Activated naive CD4-positive, alpha-beta T cell treated with anti-CD3 and anti-CD28 coated beads for 36 hours (primary cell): ENCODE measurements at regions not wholly inside any gene's neighbourhood (a gene's known extent, or its start where the extent isn't known, plus 50 kb on each side); places are given as distances from the start of the nearest gene placed in this dataset.

Source experiments
- CTCF ChIA-PET: fragments of 350-600 bp; sonication (Branson Sonifier 250); formaldehyde crosslinking; loops from one replicate; lab custom pipeline; 2021; ENCODE audit warnings: antibody characterized with exemption; lab: Charles Lee
- DNase-seq: peaks from one replicate; pipeline ENCODE4 v3.0.0-alpha.2; 2020
- H3K27ac Mint-ChIP-seq: one replicate; pipeline ENCODE4 v1.8.0; 2021; ENCODE audit warnings: mild to moderate bottlenecking, mixed read lengths
- H3K27me3 Mint-ChIP-seq: one replicate; pipeline ENCODE4 v1.8.0; 2021; ENCODE audit warnings: low read depth, mixed read lengths
- H3K36me3 Mint-ChIP-seq: one replicate; pipeline ENCODE4 v1.8.0; 2021; ENCODE audit warnings: low read depth, mixed read lengths
- H3K4me1 Mint-ChIP-seq: one replicate; pipeline ENCODE4 v1.8.0; 2021; ENCODE audit warnings: low read depth, mixed read lengths
- H3K4me3 Mint-ChIP-seq: one replicate; pipeline ENCODE4 v1.8.0; 2021; ENCODE audit warnings: mild to moderate bottlenecking, moderate library complexity, mixed read lengths
- H3K9me3 Mint-ChIP-seq: one replicate; pipeline ENCODE4 v1.8.0; 2021; ENCODE audit warnings: mixed read lengths
- intact Hi-C: fragments of 100-400 bp; cut with micrococcal nuclease; formaldehyde crosslinking; loops from one replicate; pipeline ENCODE4 v1.15.1; 2023

DNA sequence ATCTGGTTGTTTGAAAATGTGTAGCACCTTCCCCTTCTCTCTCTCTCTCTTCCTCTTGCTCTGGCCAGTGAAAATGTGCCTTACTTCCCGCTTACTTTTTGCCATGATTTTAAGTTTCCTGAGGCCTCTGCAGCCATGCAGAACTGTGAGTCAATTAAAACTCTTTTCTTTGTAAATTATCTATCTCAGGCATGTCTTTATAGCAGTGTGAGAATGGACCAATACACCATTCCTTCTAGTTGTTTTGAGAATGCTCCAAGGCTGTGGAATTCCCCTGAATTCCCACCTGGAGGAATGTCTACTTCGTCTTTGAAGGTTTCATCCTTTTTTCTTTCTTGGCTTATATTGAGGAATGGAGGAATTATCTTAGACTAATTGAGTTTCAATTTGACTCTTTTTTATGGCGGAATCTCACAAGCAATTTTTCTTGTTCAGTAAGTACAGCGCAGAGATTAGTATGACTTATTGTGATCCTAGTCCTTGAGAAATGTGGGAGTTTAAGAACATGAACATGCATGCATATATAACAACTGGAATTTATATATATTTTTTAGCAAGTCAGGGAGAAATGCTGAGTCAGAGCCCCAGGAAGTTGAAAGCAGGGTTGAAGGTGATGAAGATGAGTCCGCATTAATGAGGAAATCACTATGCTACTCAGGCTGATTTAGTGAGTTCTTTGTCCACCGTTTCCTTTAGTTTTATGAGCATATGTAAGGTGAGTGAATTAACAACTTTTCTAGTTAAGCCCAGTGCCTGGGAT lies 488.1 kb upstream of the ADAMTS16 start:
- CTCF ChIA-PET, result no interaction called here
- H3K36me3 Mint-ChIP-seq, result no peaks in the 10 kb centered on the region
- H3K9me3 Mint-ChIP-seq, result no peaks in the 10 kb centered on the region
- no peak for DNase-seq
- intact Hi-C loops, result no loop called here
- H3K4me3 Mint-ChIP-seq, result no peak overlapping the region
- no peaks in the 10 kb centered on the region for H3K27me3 Mint-ChIP-seq
- H3K27ac Mint-ChIP-seq, result no peak overlapping the region
- no peaks in the 10 kb centered on the region for H3K4me1 Mint-ChIP-seq

DNA sequence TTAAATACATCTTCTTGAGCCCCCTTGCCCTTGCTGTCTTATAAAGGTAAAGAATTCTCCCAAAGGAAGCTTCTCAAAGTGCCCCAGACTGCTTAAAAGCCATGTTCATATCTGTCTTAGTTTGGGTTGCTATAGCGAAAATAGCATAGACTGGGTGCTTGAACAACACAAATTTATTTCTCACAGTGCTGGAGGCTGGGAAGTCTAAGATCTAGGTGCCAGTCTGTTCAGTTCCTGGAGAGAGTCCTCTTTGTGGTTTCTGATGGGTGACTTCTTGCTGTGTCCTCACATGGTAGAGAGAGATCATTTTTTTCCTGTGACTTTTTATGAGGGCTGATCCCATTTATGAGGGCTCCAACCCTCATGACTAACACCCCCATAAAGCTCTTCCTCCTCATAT lies 486.7 kb upstream of the ADAMTS16 start:
- Mint-ChIP-seq H3K4me1 (no peaks in the 10 kb centered on the region), H3K9me3 (no peaks in the 10 kb centered on the region), H3K4me3 (no peak overlapping the region), H3K36me3 (no peaks in the 10 kb centered on the region), H3K27ac (no peak overlapping the region), H3K27me3 (no peaks in the 10 kb centered on the region)
- CTCF ChIA-PET, result interaction anchor here (0.6 kb wide), 1 partner anchor 490 kb away, joined by 3 read pairs; no protein-coding TSS in a partner anchor
- intact Hi-C loops, result no loop called here
- no peak for DNase-seq

DNA sequence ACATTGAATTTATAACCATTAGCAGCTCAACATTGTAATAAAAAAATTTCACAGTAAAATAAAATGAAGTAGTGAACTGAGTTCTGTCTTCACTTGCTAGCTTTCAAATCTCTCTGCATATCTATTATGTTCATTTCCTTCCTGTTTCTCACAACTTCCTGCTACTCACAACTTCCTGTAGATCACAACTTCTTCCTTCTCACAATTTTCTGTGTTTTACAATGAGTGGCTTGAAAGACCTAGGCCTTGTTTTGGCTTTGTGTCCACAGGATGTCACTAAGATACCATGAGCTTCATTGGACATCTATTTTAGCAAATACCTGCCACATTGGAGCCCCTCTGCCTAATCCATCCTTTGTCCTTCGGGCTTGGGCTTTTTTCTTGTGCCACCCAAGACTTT lies 480.3 kb upstream of the ADAMTS16 start:
- Mint-ChIP-seq H3K9me3 (no peaks in the 10 kb centered on the region), H3K4me3 (no peak overlapping the region), H3K27ac (no peak overlapping the region), H3K36me3 (no peaks in the 10 kb centered on the region), H3K27me3 (no peaks in the 10 kb centered on the region), H3K4me1 (no peaks in the 10 kb centered on the region)
- CTCF ChIA-PET, result no interaction called here
- intact Hi-C loops, result no loop called here
- no peak for DNase-seq

DNA sequence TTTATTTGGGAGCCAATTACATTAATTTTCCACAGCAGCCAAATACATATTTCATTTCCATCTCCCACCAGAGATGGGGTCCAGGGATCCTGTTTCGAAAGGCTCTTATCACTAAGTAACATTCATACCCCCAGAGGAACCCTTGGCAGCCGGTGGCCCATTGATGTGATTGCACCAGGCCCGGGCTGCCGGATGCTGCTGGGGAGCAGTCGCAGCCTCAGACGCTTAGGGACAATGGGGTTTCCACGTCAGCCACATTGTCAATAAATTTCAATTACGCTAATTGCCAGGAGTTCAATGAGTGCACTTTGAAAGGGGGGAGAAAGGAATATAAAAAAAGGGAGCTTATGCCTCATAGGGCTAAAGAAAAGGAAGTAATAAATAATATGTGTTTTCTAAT lies 478.8 kb upstream of the ADAMTS16 start:
- H3K9me3 Mint-ChIP-seq, result no peaks in the 10 kb centered on the region
- no peaks in the 10 kb centered on the region for H3K27me3 Mint-ChIP-seq
- no peaks in the 10 kb centered on the region for H3K36me3 Mint-ChIP-seq
- H3K4me3 Mint-ChIP-seq, result no peak overlapping the region
- intact Hi-C loops, result no loop called here
- no peak overlapping the region for H3K27ac Mint-ChIP-seq
- CTCF ChIA-PET, result no interaction called here
- DNase-seq, result no peak
- no peaks in the 10 kb centered on the region for H3K4me1 Mint-ChIP-seq

DNA sequence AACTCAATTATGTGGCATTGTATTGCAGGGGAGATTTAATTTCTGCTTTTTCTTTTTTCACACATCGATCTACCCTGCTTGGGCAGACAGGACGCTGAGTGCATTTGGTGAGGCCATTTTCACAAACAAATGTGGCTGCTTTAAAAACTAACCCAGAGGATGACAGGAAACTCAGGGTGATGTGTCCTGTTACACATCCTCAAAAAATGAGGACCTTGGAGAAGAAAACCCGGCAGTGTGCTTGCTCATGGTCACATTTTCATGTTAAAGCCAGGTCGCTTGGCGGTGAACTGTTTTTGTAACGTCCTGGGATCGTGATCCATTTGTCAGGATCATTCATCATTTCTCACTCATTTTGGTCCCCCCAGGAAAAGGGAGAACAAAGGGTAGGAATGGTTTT lies 478.3 kb upstream of the ADAMTS16 start:
- H3K4me3 Mint-ChIP-seq, result no peak overlapping the region
- H3K36me3 Mint-ChIP-seq, result no peaks in the 10 kb centered on the region

DNA sequence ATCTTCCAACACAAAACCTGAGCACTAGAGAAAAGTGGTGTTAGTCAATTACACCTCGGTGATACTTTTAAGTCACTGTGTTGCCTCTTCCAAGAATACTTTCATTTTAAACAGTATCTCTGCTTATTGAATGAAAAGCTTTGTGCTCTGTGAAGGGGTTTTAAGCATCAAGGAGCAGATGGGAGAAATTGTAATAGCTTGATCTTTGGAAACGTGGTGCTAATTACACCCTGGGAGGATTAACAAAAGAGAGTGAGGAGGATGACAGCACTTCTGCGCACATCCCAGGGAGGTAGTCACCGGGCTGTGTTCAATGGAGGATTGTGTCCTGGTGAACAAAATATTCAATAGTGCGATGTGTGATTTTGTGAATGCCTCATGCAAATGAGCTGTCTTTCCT lies 477.4 kb upstream of the ADAMTS16 start:
- Mint-ChIP-seq H3K36me3 (no peaks in the 10 kb centered on the region), H3K27ac (no peak overlapping the region), H3K9me3 (no peaks in the 10 kb centered on the region), H3K4me1 (no peaks in the 10 kb centered on the region), H3K27me3 (no peaks in the 10 kb centered on the region), H3K4me3 (no peak overlapping the region)
- DNase-seq, result no peak
- CTCF ChIA-PET, result no interaction called here
- intact Hi-C loops, result no loop called here

More for the DNA sequence above, 478.3 kb upstream of the ADAMTS16 start:
- H3K27me3 Mint-ChIP-seq, result no peaks in the 10 kb centered on the region
- CTCF ChIA-PET, result no interaction called here
- H3K27ac Mint-ChIP-seq, result no peak overlapping the region
- H3K9me3 Mint-ChIP-seq, result no peaks in the 10 kb centered on the region
- no peaks in the 10 kb centered on the region for H3K4me1 Mint-ChIP-seq
- no peak for DNase-seq
- intact Hi-C loops, result no loop called here

DNA sequence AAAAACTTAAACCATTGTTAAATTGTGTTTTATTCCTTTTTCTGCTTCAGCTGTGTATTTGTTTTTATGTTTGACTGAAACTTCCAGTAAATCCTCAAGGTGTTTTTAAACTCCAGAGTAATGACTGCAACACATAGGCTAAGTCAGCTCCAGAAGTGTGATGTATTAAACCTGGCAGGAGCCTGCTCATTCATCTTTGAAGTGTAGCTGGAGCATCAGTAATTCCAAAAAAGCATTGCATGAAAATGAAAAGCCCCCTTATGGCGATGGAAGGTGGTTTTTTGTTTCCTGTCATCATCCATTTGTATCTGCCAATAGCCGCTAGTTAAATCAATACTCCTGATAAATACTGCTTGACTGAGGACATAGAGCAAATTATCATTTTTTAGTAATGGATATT lies 474.2 kb upstream of the ADAMTS16 start:
- CTCF ChIA-PET, result no interaction called here

DNA sequence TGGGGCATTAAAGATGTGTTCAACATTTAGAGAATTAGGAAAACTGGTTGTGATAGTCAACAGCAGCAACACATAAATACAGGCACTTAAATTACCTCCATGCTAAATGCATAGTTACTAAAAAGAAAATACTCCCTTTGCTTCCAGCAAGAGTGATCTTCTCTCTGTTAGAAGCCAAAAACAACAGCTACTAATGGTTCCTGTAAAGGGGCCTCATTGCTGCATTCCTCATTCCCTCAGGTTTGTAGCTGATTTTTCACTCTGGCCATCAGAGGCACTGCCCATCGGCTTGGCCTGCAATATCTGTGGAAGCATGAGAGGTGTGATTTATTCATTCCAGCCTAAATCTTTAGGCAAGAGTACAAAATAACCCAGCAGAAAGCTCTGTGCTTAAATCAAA lies 466.0 kb upstream of the ADAMTS16 start:
- H3K36me3 Mint-ChIP-seq, result no peaks in the 10 kb centered on the region
- CTCF ChIA-PET, result no interaction called here
- H3K4me3 Mint-ChIP-seq, result no peak overlapping the region
- no peaks in the 10 kb centered on the region for H3K27me3 Mint-ChIP-seq
- no peak overlapping the region for H3K27ac Mint-ChIP-seq
- peaks cover 3% of the 10 kb centered on the region for H3K9me3 Mint-ChIP-seq
- DNase-seq, result no peak
- intact Hi-C loops, result no loop called here
- H3K4me1 Mint-ChIP-seq, result no peaks in the 10 kb centered on the region

More for the DNA sequence above, 474.2 kb upstream of the ADAMTS16 start:
- H3K4me3 Mint-ChIP-seq, result no peak overlapping the region
- no peaks in the 10 kb centered on the region for H3K4me1 Mint-ChIP-seq
- H3K36me3 Mint-ChIP-seq, result no peaks in the 10 kb centered on the region
- H3K9me3 Mint-ChIP-seq, result peaks cover 4% of the 10 kb centered on the region
- no peak overlapping the region for H3K27ac Mint-ChIP-seq
- H3K27me3 Mint-ChIP-seq, result no peaks in the 10 kb centered on the region
- intact Hi-C loops, result no loop called here
- no peak for DNase-seq

DNA sequence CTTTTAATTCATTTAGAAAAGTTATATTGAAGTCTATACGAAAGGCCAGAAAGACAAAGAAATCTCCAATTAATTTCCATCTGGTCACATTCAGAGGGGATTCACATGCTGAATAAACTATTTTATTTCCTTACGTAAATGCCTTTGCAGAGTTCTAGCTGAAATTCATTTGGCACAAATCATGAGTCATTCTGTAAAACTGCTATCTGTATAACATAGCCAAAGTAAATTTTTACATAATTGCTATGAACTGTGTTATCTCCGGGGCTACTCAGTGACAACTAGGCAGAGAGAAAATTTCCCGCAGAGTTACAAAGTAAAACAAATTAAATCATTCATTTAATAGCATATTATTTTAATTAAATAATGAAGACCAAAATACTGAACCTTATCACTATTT lies 463.2 kb upstream of the ADAMTS16 start:
- Mint-ChIP-seq H3K36me3 (no peaks in the 10 kb centered on the region), H3K9me3 (no peaks in the 10 kb centered on the region), H3K4me1 (no peaks in the 10 kb centered on the region), H3K4me3 (no peak overlapping the region), H3K27ac (no peak overlapping the region), H3K27me3 (no peaks in the 10 kb centered on the region)
- DNase-seq, result no peak
- CTCF ChIA-PET, result no interaction called here
- intact Hi-C loops, result no loop called here

DNA sequence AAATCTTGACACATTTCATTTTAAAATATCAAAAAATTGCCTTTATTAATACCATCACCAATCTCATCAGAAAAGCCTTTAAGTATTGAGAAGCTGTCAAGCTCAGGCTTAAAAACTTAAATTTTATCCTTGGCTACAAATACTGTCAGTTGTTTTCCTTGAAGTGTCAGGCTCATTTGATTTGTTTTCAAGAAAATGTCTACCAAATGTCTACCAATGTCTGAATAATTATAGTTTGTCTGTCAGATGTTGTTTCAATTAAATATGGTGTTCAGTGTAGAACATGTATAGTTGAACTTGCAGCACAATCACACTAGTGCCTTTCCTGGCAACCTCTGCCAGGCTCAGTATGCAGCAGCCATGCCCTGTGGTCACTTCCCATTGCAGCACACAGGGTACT lies 455.2 kb upstream of the ADAMTS16 start:
- CTCF ChIA-PET, result no interaction called here
- H3K36me3 Mint-ChIP-seq, result peaks cover 1% of the 10 kb centered on the region

DNA sequence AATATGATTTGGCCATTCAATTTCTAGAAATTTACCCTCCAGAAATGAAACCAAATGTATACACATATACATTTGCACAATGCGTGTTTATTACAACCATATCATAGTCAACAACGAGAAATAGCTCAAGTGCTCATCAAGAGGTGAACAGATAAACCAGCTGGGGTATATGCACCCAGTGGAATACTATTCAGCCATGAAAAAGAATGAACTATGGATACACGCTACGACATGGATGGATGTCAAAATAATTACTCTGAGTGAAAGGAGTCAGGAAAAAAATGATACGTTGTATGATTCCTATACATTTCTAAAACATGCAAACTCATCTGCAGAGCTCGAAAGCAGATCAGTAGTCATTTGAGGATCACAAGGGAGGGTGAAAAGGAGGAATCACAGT lies 441.5 kb upstream of the ADAMTS16 start:
- CTCF ChIA-PET, result no interaction called here
- Mint-ChIP-seq H3K27ac (no peak overlapping the region), H3K27me3 (no peaks in the 10 kb centered on the region), H3K9me3 (peaks cover 10% of the 10 kb centered on the region), H3K4me3 (no peak overlapping the region), H3K36me3 (no peaks in the 10 kb centered on the region), H3K4me1 (no peaks in the 10 kb centered on the region)
- no peak for DNase-seq
- intact Hi-C loops, result no loop called here

More for the DNA sequence above, 455.2 kb upstream of the ADAMTS16 start:
- no peak overlapping the region for H3K4me3 Mint-ChIP-seq
- no peaks in the 10 kb centered on the region for H3K27me3 Mint-ChIP-seq
- H3K27ac Mint-ChIP-seq, result no peak overlapping the region
- no peaks in the 10 kb centered on the region for H3K4me1 Mint-ChIP-seq
- peaks cover 19% of the 10 kb centered on the region for H3K9me3 Mint-ChIP-seq
- DNase-seq, result no peak
- intact Hi-C loops, result no loop called here

DNA sequence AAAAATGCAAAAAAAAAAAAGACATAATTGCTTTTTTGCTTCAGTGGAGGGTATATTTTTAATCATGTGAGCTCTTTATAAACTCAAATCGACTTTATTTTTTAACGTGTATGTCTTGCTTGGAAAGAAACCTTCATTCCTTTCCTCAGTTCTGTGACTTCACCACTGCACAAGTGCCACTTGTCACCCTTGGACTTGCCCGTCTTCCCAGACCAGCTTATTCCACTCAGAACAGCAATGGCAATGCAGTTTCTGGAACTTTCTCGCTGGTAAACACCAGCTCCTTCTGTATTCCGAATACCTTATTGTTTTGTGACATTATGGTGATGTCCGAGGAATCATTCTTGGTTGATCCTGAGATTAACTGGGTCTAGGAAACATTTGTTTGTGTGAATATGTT lies 440.5 kb upstream of the ADAMTS16 start:
- CTCF ChIA-PET, result no interaction called here
- Mint-ChIP-seq H3K4me3 (no peak overlapping the region), H3K27ac (no peak overlapping the region), H3K9me3 (peaks cover 10% of the 10 kb centered on the region), H3K36me3 (no peaks in the 10 kb centered on the region), H3K4me1 (no peaks in the 10 kb centered on the region), H3K27me3 (no peaks in the 10 kb centered on the region)
- intact Hi-C loops, result no loop called here
- no peak for DNase-seq

DNA sequence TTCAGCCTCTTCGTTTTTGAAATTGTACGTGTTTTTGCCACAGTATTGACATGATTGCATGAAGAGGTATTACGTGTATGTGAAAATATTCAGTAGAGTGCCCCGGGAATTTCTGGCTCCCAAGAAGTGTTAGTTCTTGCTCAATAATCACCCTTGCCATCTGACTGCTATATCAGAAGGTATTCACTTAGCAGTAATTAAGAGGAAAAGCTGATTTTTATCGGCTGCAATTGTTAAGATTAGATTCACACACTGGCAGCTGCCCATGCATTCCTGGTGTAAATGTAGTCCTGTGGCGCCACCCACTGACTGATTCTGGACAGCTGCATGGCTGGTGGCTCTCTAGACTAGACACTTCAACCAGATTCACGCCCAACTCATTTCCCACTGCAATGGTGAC lies 440.1 kb upstream of the ADAMTS16 start:
- Mint-ChIP-seq H3K4me1 (no peaks in the 10 kb centered on the region), H3K9me3 (peaks cover 7% of the 10 kb centered on the region), H3K36me3 (no peaks in the 10 kb centered on the region), H3K27ac (no peak overlapping the region), H3K4me3 (no peak overlapping the region), H3K27me3 (no peaks in the 10 kb centered on the region)
- DNase-seq, result peak; percentile 49
- CTCF ChIA-PET, result interaction anchor here (0.7 kb wide), 1 partner anchor 345 kb away, joined by 3 read pairs; no protein-coding TSS in a partner anchor
- intact Hi-C loops, result no loop called here
